BLaER1 treated with 17β-estradiol and CSF1 and Interleukin-3, amounts not matched to agents 10 nM and 100 nM (cell line): ENCODE measurements at regions not wholly inside any gene's neighbourhood (a gene's known extent, or its start where the extent isn't known, plus 50 kb on each side); places are given as distances from the start of the nearest gene placed in this dataset.
"Not testable (repeated sequence)": the region's sequence is repeated elsewhere in the genome, so short reads cannot be mapped to it uniquely, and the experiment has no call there.

Experiments
- H3K27ac ChIP-seq, 11 experiments: shearing (Covaris generic); formaldehyde crosslinking; 2 replicates each; pipeline ENCODE4 v1.8.1; 2022
- H3K27me3 ChIP-seq, 11 experiments: shearing (Covaris generic); formaldehyde crosslinking; 2 replicates each; pipeline ENCODE4 v1.8.1; 2022
- H3K36me3 ChIP-seq, 11 experiments: shearing (Covaris generic); formaldehyde crosslinking; 2 replicates each; pipeline ENCODE4 v1.8.1; 2022
- H3K4me1 ChIP-seq, 10 experiments: shearing (Covaris generic); formaldehyde crosslinking; 2 replicates each; pipeline ENCODE4 v1.8.1; 2022
- H3K4me2 ChIP-seq, 11 experiments: shearing (Covaris generic); formaldehyde crosslinking; 2 replicates each; pipeline ENCODE4 v1.8.1; 2022
- H3K4me3 ChIP-seq, 10 experiments: shearing (Covaris generic); formaldehyde crosslinking; 2 replicates each; pipeline ENCODE4 v1.8.1; 2022
- H3K9ac ChIP-seq, 11 experiments: shearing (Covaris generic); formaldehyde crosslinking; 2 replicates each; pipeline ENCODE4 v1.8.1; 2022
- H3K9me3 ChIP-seq, 11 experiments: shearing (Covaris generic); formaldehyde crosslinking; replicated peaks in 1 of 11; 2 replicates each; pipeline ENCODE4 v1.8.1; 2022
- H4K20me1 ChIP-seq, 11 experiments: shearing (Covaris generic); formaldehyde crosslinking; 2 replicates each; pipeline ENCODE4 v1.8.1; 2022
- Cebpa-rat ChIP-seq, 11 experiments: shearing (Covaris generic); IDR thresholded peaks; 2 replicates each; pipeline ENCODE4 v1.8.1; 2022

DNA sequence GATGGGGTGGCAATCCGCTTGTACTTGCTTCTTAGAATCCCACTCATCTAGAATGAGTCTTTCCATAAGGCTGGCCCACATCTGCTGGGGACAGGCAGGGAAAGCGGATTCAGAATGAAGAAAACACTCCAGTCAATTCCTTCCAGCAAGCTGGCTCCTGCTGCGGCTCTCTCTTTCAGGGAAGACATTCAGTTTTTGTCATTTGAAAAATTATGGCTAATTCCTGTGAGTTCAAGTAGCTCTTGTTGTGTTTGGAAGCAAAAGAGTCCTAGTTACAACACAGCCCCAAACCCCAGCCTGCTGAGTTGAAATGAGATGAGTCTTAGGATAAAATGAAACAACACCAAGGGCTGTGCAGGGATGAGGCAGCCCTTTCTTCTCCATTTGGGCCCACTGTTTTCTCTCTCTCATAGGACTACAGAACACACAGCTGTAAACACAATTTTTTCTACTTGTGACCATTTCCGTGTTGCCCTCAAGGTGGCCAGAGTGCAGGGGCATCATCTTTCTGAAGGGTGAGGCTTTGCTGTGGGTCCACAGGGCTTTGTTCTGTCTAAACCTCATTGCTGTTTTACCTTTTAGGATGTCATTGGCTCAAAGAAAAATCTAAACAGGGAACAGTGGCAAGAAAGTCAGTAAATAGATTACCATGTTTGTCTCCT is 90.8 kb upstream of the EEPD1 start:
- Histone ChIP-seq H3K27ac (no peak overlapping the region), H3K4me1 (peaks cover 0 to 5% (median 0%) of the 10 kb centered on the region in 10 experiments; a peak in 2 of 20 replicates), H3K9ac (no peak overlapping the region), H3K4me2 (no peak overlapping the region), H3K27me3 (no peaks in the 10 kb centered on the region), H3K36me3 (no peaks in the 10 kb centered on the region), H4K20me1 (no peaks in the 10 kb centered on the region), H3K9me3 (peaks cover 4 to 18% (median 11%) of the 10 kb centered on the region in 11 experiments; a peak in 10 of 22 replicates), H3K4me3 (no peak overlapping the region)
- TF ChIP-seq Cebpa-rat (IDR thresholded peaks at IDR 0.05), result no peak

- no peak overlapping the region for H3K4me3 ChIP-seq
- H4K20me1 ChIP-seq, result no peaks in the 10 kb centered on the region
- no peaks in the 10 kb centered on the region for H3K27me3 ChIP-seq
- H3K27ac ChIP-seq, result no peak overlapping the region
- no peak for TF ChIP-seq Cebpa-rat (IDR thresholded peaks at IDR 0.05)
- no peak overlapping the region for H3K9ac ChIP-seq
- H3K4me2 ChIP-seq, result no peak overlapping the region
- H3K4me1 ChIP-seq, result no peaks in the 10 kb centered on the region
- H3K36me3 ChIP-seq, result no peaks in the 10 kb centered on the region
- peaks cover 4 to 18% (median 11%) of the 10 kb centered on the region in 11 experiments; a peak in 10 of 22 replicates for H3K9me3 ChIP-seq
These were observed 88.4 kb upstream of the EEPD1 start for GRCh38 chr7:36064676-36065075.

- H3K4me2 ChIP-seq, H4K20me1 ChIP-seq, H3K36me3 ChIP-seq, H3K4me3 ChIP-seq, H3K9ac ChIP-seq, H3K27me3 ChIP-seq, H3K27ac ChIP-seq, H3K4me1 ChIP-seq: not testable (repeated sequence)
- H3K9me3 ChIP-seq, result peaks cover 4 to 18% (median 11%) of the 10 kb centered on the region in 11 experiments; a peak in 10 of 22 replicates
These were observed 87.3 kb upstream of the EEPD1 start for GRCh38 chr7:36065563-36066342.

DNA sequence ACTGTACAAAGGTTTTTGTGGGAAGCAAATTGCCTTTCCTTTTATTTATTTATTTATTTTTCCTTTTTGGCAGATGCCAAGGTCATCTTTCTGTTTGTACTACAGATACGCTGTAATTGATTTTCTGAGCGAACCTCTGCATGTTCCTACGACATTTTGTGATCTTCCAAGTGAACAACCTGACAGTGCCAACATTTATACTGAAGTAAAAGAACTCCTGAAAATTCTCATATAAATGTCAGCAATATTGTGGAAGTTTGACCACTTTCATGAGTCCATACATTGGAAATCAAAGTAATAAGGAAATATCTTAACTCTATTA is 86.8 kb upstream of the EEPD1 start:
- no peaks in the 10 kb centered on the region for H3K36me3 ChIP-seq
- no peaks in the 10 kb centered on the region for H4K20me1 ChIP-seq
- peaks cover 4 to 18% (median 11%) of the 10 kb centered on the region in 11 experiments; a peak in 10 of 22 replicates for H3K9me3 ChIP-seq
- H3K4me1 ChIP-seq, result no peaks in the 10 kb centered on the region
- no peaks in the 10 kb centered on the region for H3K27me3 ChIP-seq
- no peak overlapping the region for H3K4me3 ChIP-seq
- no peak overlapping the region for H3K27ac ChIP-seq
- no peak overlapping the region for H3K4me2 ChIP-seq
- no peak for TF ChIP-seq Cebpa-rat (IDR thresholded peaks at IDR 0.05)
- H3K9ac ChIP-seq, result no peak overlapping the region

- Histone ChIP-seq H3K4me3 (no peak overlapping the region), H3K36me3 (no peaks in the 10 kb centered on the region), H3K9ac (no peak overlapping the region), H4K20me1 (no peaks in the 10 kb centered on the region), H3K4me1 (no peaks in the 10 kb centered on the region), H3K9me3 (peaks cover 4 to 12% (median 10%) of the 10 kb centered on the region in 11 experiments; a peak in 10 of 22 replicates), H3K27ac (no peak overlapping the region), H3K27me3 (no peaks in the 10 kb centered on the region), H3K4me2 (no peak overlapping the region)
- no peak for TF ChIP-seq Cebpa-rat (IDR thresholded peaks at IDR 0.05)
These were observed 82.8 kb upstream of the EEPD1 start for GRCh38 chr7:36070230-36070629.

DNA sequence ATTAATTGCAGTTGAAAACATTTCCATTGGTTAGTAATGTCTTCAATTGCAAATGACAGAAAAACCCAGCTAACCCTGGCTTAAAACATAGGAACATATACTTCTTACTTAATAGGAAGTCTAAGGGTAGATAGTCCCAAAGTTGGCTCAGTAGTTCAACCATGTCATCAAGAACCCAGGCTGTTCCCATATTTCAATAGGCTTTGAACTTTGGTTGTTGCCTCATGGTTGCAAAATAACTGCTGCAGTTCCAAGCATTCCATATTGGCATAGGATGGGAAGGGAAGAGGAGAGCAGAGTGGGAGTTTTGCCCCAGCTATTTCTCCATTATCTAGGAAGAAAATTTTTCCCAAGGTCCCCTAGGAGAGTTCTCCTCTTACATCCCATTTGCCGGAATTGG is 81.4 kb upstream of the EEPD1 start:
- H3K9me3 ChIP-seq, result peaks cover 0 to under 1% (median 0%) of the 10 kb centered on the region in 11 experiments; a peak in 2 of 22 replicates
- TF ChIP-seq Cebpa-rat (IDR thresholded peaks at IDR 0.05), result no peak
- peaks cover 0 to 8% (median 7%) of the 10 kb centered on the region in 10 experiments; a peak in 16 of 20 replicates for H3K4me1 ChIP-seq
- H3K36me3 ChIP-seq, result no peaks in the 10 kb centered on the region
- H3K9ac ChIP-seq, result no peak overlapping the region
- no peak overlapping the region for H3K27ac ChIP-seq
- H3K27me3 ChIP-seq, result no peaks in the 10 kb centered on the region
- H3K4me2 ChIP-seq, result no peak overlapping the region
- H3K4me3 ChIP-seq, result no peak overlapping the region
- H4K20me1 ChIP-seq, result no peaks in the 10 kb centered on the region

GRCh38 chr7:36072620-36073019 is 80.4 kb upstream of the EEPD1 start:
- Histone ChIP-seq H3K36me3 (no peaks in the 10 kb centered on the region), H3K4me1 (peaks cover 0 to 12% (median 10%) of the 10 kb centered on the region in 10 experiments; a peak in 16 of 20 replicates), H3K4me3 (no peak overlapping the region), H3K27ac (no peak overlapping the region), H3K27me3 (no peaks in the 10 kb centered on the region), H3K9me3 (no peaks in the 10 kb centered on the region), H4K20me1 (no peaks in the 10 kb centered on the region), H3K9ac (no peak overlapping the region), H3K4me2 (no peak overlapping the region)
- TF ChIP-seq Cebpa-rat (IDR thresholded peaks at IDR 0.05), result no peak

DNA sequence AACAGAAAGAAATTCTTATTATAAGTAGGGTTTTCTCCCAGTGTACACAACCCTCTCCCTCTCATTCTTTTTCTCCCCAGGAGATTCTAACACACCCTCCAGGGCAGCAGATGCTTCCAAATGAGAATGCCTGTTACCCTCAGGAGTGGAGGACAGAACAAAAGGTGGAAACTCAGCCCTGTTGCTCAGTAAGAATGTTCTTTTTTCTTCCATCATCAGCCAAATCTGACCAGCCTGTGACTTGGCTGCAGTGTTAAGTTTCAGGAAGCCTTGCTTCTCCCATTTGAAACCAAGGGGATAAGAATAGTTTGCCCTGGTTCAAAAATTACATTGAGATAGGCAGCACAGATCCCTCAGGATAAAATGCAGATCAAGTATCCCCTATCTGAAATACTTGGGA is 77.5 kb upstream of the EEPD1 start:
- no peak overlapping the region for H3K9ac ChIP-seq
- H3K4me3 ChIP-seq, result no peak overlapping the region
- H3K36me3 ChIP-seq, result no peaks in the 10 kb centered on the region
- no peaks in the 10 kb centered on the region for H3K27me3 ChIP-seq
- H3K4me1 ChIP-seq, result peaks cover 0 to 12% (median 10%) of the 10 kb centered on the region in 10 experiments; a peak in 16 of 20 replicates
- no peaks in the 10 kb centered on the region for H3K9me3 ChIP-seq
- no peak overlapping the region for H3K4me2 ChIP-seq
- no peaks in the 10 kb centered on the region; a peak in 1 of 22 replicates for H4K20me1 ChIP-seq
- TF ChIP-seq Cebpa-rat (IDR thresholded peaks at IDR 0.05), result no peak
- no peak overlapping the region for H3K27ac ChIP-seq

DNA sequence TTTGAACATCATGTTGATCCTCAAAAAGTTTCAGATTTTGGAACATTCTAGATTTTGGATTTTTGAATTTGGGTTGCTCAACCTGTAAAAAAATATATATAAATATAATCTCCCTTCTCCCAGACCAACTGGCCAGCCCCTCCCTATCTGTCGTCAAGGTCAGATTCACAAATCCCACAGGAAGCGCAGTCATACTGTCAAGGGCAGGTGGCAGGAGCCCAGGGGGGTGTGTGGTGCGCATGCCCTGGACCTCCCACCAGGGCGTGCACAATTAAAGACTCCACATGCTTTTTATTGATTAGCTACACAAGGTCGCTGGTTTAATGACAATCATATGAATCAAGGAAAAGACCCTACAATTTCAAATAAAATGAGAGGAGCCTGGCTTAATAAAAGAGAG is 77.0 kb upstream of the EEPD1 start:
- no peak for TF ChIP-seq Cebpa-rat (IDR thresholded peaks at IDR 0.05)
- Histone ChIP-seq H3K27ac (no peak overlapping the region), H3K4me2 (peak overlapping the region in 9 of 11 experiments; percentile 7 to 56 (median 38); a peak in 15 of 22 replicates), H3K27me3 (no peaks in the 10 kb centered on the region), H4K20me1 (no peaks in the 10 kb centered on the region; a peak in 1 of 22 replicates), H3K36me3 (no peaks in the 10 kb centered on the region), H3K4me1 (peaks cover 0 to 12% (median 10%) of the 10 kb centered on the region in 10 experiments; a peak in 16 of 20 replicates), H3K9ac (no peak overlapping the region), H3K9me3 (no peaks in the 10 kb centered on the region), H3K4me3 (no peak overlapping the region)
